ENCODE measurements at regions not wholly inside any gene's neighbourhood (a gene's known extent, or its start where the extent isn't known, plus 50 kb on each side); places are given as distances from the start of the nearest gene placed in this dataset.

DNA sequence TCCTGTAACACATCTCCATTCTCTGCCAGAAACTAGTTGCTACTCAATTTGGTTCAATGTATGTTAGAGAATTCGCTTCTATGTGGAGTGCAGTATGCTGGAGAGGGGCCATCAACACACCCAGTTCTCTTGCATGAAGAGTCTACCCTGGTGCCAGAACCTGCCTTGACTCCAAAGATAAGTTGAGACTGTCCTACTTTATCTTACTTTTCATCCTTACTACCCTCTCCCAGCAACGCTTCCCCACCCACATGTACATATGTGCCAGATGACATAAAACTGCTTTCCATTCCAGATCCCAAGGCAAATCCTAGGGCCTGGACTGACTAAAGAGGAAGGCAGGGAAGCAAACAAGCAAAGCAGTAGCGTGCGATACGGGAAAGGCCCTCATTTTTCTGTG, 442.6 kb upstream of the THRB start:
- TF ChIP-seq, protein P1, sequence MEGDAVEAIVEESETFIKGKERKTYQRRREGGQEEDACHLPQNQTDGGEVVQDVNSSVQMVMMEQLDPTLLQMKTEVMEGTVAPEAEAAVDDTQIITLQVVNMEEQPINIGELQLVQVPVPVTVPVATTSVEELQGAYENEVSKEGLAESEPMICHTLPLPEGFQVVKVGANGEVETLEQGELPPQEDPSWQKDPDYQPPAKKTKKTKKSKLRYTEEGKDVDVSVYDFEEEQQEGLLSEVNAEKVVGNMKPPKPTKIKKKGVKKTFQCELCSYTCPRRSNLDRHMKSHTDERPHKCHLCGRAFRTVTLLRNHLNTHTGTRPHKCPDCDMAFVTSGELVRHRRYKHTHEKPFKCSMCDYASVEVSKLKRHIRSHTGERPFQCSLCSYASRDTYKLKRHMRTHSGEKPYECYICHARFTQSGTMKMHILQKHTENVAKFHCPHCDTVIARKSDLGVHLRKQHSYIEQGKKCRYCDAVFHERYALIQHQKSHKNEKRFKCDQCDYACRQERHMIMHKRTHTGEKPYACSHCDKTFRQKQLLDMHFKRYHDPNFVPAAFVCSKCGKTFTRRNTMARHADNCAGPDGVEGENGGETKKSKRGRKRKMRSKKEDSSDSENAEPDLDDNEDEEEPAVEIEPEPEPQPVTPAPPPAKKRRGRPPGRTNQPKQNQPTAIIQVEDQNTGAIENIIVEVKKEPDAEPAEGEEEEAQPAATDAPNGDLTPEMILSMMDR (IDR thresholded peaks at IDR 0.05) = no peak
- no peak for TF ChIP-seq ZFX (IDR thresholded peaks at IDR 0.05; ENCODE audit: borderline replicate concordance)
- H3K27ac ChIP-seq = no peak overlapping the region

DNA sequence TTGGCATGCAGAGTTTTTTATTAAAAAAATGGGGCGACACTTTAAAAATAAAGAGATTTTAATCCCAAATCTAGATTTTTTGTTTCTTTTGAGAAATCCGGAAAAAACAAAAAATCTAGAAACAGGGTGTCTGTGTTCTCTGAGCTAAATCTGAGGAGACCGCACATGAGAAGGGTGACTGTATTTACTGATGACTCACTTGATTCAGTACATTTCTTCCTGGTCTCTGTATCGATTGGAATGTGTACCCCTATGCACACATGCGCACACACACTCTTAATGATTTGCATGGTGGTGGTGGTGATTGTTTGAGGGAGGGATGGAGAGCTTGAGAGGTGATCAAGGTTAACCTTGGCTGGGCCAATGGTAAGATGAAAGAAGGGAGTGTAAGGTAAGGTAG, 443.1 kb upstream of the THRB start:
- H3K27ac ChIP-seq = no peak overlapping the region

GRCh38 chr3:24943961-24944360, 449.3 kb upstream of the THRB start:
- no peak for TF ChIP-seq ZFX (IDR thresholded peaks at IDR 0.05; ENCODE audit: borderline replicate concordance)
- TF ChIP-seq, protein P1 (IDR thresholded peaks at IDR 0.05) = no peak
- H3K27ac ChIP-seq = no peak overlapping the region

More for the DNA sequence above, 443.1 kb upstream of the THRB start:
- TF ChIP-seq, protein P1 (IDR thresholded peaks at IDR 0.05) = no peak
- TF ChIP-seq ZFX (IDR thresholded peaks at IDR 0.05; ENCODE audit: borderline replicate concordance) = no peak

GRCh38 chr3:24944805-24945520, 450.3 kb upstream of the THRB start:
- H3K27ac ChIP-seq = no peak overlapping the region
- TF ChIP-seq, protein P1 (IDR thresholded peaks at IDR 0.05) = no peak
- no peak for TF ChIP-seq ZFX (IDR thresholded peaks at IDR 0.05; ENCODE audit: borderline replicate concordance)

- TF ChIP-seq, protein P1 (IDR thresholded peaks at IDR 0.05) = no peak
- no peak for TF ChIP-seq ZFX (IDR thresholded peaks at IDR 0.05; ENCODE audit: borderline replicate concordance)
Observed at GRCh38 chr3:24945563-24945962, 450.9 kb upstream of the THRB start.

GRCh38 chr3:24947103-24947502, 452.5 kb upstream of the THRB start:
- no peak for TF ChIP-seq ZFX (IDR thresholded peaks at IDR 0.05; ENCODE audit: borderline replicate concordance)
- TF ChIP-seq, protein P1 (IDR thresholded peaks at IDR 0.05) = no peak
- H3K27ac ChIP-seq = no peak overlapping the region

More at GRCh38 chr3:24945563-24945962, 450.9 kb upstream of the THRB start:
- no peak overlapping the region for H3K27ac ChIP-seq

DNA sequence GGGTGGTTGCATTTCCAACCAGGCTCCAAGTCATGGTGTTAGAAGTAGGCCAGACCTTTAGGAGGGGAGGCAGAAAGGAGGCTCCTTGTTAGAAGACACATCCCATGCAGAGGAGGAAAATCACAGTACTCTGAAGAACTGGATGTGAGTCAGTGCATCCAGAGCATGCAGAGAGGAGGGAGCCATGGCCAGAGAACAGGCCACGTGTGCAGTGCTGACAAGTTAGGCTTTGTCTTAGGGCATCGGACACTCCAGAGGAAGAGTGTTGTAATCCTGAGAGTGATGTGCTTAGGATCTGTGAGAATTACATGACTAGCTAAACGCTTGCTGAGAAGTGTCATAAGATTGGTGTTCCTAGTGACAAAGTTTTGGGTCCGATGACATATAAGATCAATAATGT, 456.5 kb upstream of the THRB start:
- no peak for TF ChIP-seq ZFX (IDR thresholded peaks at IDR 0.05; ENCODE audit: borderline replicate concordance)
- TF ChIP-seq, protein P1 (IDR thresholded peaks at IDR 0.05) = no peak
- no peak overlapping the region for H3K27ac ChIP-seq
